HG03280 (cell line): ENCODE measurements at regions not wholly inside any gene's neighbourhood (a gene's known extent, or its start where the extent isn't known, plus 50 kb on each side); places are given as distances from the start of the nearest gene placed in this dataset.
"Not testable (repeated sequence)": the region's sequence is repeated elsewhere in the genome, so short reads cannot be mapped to it uniquely, and the experiment has no call there.

Experiments used
- ATAC-seq: cut with Tn5 transposase; IDR thresholded peaks from one replicate; pipeline ENCODE4 v1.9.1; 2021; ENCODE audit warnings: mild to moderate bottlenecking, moderate library complexity; ENCODE audit not compliant: unreplicated experiment

DNA sequence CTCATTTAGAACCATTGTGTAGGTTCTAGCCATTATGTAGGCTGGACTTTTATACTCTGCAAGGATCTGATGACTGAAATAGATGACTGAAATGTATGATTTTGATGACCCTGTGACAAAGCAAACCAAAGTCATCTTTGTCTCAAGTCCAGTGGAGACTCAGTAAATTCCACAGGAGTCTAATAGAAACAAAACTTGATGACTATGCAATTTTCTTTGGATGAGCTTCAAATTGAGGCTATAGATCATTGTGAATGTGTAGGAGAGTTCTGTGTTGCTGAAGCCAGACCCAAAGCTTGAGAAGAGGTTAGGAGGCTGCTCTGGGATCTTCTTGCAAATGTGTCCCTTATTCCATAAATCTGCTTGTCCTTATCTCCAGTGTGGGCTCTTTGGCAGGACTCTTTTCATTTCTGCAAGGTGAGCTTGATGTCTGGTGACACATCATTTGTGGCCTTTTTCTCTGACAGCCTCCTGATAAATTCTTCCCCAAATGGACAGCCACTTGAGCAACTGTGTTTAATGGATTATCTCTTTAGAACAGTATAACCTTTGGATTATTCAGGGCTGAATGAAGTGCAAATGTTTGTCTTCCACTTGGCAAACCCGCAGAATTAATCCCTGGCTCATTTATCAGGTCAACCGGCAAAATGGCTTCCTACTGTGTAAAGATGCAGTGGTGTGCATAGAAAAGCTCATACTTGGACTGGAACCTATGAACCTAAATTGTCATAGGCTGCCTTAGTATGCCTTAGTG is 235.1 kb upstream of the ANKH start:
- ATAC-seq, result no peak

- peak; percentile 85 for ATAC-seq
Measured at GRCh38 chr5:15105799-15106393, 234.3 kb upstream of the ANKH start.

- ATAC-seq, result no peak
Measured at GRCh38 chr5:15103864-15104263, 232.3 kb upstream of the ANKH start.

DNA sequence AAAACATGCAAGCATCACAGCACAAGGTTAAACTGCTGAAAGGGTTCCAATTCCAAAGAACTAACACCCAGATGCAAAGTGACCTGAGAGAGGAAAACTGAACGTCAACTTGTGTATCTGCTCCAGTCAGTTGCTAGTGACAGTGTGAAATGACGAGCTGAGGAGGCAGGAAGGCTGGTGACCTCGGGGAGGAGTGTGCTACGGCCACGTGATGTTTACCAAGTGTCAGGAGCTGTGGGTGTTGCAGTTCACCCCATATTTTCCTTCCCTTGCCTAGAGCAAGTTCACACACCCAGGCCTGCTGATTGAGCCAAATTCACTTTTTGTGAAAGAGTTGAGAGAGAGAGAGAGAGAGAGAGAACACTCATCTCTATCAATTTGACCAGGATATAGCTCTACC is 231.6 kb upstream of the ANKH start:
- ATAC-seq, result no peak

DNA sequence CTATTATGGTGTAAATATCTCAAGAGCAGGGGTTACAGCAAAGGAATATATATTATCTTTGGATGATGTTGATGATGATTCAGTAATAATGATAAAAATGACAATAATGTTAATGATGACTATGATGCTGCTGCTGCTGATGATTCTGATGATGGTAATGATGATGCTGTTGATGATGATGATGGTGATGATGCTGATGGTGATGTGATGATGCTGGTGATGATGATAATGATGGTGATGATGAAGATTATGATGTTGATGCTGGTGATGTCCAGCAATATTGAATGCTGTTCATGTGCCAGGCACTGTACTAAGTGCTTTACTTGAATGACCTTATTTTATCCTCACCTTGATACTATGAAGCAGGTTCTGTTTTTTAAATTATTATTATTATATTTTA is 226.0 kb upstream of the ANKH start:
- no peak for ATAC-seq

DNA sequence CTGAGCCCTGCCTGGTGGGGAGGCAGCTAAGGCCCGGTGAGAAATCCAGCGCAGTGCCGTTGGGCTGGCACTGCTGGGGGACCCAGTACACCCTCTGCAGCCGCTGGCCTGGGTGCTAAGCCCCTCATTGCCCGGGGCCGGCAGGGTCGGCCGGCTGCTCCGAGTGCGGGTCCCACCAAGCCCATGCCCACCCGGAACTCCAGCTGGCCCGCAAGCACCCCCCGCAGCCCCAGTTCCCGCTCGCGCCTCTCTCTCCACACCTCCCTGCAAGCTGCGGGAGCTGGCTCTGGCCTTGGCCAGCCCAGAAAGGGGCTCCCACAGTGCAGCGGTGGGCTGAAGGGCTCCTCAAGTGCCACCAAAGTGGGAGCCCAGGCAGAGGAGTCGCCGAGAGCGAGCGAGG is 225.1 kb upstream of the ANKH start:
- not testable (repeated sequence) for ATAC-seq

DNA sequence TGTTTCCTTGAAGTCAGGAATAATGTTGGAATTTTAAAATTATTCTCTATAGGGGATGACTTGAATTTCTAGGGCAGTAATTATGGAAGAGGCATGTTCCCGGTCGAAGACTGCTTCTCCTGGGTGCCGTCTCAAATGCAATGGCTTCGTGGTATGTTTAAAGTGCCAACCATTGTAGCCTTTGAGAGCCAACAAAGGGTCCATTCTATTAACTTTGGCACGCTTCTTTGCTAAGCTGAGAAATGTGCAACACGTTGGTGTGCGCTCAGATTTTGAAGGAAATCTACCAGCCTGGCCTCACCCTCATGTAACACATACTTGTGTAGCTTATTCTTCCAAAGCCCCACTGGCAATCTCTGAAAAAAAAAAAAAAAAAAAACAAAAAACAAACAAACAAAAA is 221.2 kb upstream of the ANKH start:
- ATAC-seq, result no peak

DNA sequence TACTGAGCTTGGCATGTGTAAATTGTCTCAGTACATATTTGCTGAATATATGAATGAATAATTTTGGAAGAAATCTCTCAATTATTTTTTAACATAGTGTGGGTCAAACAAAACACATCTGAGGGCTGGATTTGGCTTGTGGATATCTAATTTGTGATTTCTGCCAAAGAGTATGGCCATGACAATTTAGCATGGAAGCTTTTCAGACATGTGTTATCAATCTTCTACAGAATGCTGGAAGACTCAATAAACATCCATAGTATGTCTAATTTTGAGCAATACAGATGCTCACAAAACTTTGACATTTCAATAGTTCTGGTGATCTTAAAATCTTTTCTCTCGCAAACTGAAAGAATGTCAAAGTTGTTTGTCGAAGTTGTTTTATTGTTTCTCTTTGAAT is 214.1 kb upstream of the ANKH start:
- no peak for ATAC-seq

DNA sequence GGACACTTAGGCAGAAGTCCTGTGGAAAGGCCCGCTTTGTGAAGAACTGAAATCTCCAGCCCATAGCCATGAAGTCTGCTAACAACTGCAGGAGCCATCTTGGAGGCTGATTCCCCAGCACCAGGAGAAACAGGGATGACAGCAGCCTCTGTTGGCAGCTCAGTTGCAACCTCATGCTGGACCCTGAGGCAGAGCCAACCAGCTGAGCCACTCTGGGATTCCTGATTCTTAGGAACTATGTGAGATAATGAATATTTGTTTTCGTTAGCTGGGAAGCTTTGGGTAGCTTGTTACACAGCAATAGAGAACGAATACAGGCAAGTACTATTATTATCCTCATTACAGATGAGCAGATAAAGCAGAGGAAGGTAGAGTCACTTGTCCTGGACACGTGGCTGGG is 210.5 kb upstream of the ANKH start:
- no peak for ATAC-seq

- no peak for ATAC-seq
Measured at GRCh38 chr5:15080219-15080618, 208.6 kb upstream of the ANKH start.

DNA sequence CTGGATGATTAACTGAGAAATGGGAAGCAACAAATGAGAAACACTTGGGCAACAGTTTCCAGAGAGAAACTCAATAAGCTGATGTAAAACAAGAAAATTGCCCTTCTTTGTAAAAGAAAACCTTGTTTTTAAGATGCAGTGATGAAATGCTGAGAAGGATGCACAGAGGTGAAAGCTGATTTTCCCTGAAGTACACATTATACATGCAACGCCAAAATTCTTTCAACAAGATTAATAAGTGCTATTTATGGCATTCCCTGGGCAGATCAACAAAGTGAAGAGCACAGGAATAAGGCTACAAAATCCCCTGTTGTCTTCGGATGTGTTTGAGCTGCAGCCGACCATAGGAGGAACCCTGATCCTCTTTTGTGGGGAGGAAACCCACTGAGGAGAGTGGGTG is 208.0 kb upstream of the ANKH start:
- no peak for ATAC-seq

GRCh38 chr5:15074651-15075050 is 203.1 kb upstream of the ANKH start:
- no peak for ATAC-seq

DNA sequence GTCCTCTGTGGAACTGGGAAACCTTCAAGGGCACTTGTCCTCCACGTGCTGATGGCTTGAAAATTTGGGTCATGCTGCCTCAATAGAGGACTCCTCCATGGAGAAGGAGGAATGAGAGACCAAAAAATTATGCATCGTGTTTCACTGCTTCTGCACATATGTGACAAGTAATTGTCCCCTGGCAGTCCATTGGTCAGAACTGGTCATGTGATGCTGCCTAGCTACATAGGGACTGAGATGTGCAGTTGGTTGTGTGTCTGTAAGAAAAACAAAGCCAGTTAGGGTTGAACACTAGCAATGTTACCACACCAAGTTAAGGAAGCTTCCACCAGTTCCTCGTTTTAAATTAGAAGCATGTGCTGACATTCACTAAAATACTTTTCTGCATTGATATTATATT is 201.9 kb upstream of the ANKH start:
- ATAC-seq, result no peak

DNA sequence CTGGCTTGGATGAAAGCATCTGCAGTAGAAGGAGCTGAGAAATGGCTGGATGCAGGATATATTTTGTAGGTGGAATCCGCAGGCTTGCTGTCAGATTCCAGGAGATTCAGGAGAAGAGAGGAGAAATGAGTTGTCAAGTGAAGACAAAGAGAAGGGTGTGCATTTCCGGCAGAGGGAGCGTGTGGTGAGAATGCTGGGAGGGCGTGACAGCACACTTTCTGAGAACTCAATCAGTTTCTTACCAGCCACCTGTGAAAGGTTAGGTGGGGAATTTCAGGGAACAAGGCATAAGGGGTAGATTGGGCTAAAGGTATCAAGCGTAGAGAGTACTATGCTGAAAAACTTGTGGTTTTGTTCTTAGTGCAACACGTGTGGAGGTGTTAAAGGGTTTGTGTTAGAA is 199.3 kb upstream of the ANKH start:
- ATAC-seq, result no peak

GRCh38 chr5:15069407-15069905 is 197.9 kb upstream of the ANKH start:
- no peak for ATAC-seq

GRCh38 chr5:15065091-15065490 is 193.5 kb upstream of the ANKH start:
- ATAC-seq, result no peak

GRCh38 chr5:15064396-15064795 is 192.8 kb upstream of the ANKH start:
- no peak for ATAC-seq

DNA sequence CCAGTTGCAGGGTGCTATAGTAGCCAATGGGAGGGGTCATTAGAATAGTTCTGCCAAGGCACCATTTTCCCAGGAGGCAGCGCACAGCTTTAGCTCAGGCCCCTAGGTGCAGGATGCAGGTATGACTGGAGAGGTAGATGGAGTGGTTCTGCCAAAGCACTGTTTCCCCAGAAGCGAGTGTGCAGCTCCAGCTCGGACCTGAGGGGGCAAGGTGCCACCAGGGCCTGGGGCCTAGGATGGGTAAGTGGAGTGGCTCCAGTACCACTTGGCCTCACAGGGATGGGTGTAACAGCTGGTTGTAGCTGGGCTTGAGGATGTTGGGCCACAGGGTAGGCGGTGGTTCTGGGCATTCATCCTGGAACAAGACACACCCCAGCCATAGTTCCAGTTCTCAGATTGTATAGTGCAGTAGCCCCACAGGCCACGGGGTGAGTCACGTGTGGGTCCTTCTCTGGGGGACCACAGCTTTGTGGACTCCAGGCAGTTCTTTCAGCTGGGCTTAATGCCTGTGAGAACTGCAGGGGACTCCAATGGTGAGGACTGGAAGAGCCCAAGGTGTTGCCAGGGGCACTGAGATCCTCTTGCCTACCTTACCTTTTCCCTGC is 185.5 kb upstream of the ANKH start:
- ATAC-seq, result no peak

GRCh38 chr5:15044521-15044920 is 172.9 kb upstream of the ANKH start:
- ATAC-seq, result no peak

DNA sequence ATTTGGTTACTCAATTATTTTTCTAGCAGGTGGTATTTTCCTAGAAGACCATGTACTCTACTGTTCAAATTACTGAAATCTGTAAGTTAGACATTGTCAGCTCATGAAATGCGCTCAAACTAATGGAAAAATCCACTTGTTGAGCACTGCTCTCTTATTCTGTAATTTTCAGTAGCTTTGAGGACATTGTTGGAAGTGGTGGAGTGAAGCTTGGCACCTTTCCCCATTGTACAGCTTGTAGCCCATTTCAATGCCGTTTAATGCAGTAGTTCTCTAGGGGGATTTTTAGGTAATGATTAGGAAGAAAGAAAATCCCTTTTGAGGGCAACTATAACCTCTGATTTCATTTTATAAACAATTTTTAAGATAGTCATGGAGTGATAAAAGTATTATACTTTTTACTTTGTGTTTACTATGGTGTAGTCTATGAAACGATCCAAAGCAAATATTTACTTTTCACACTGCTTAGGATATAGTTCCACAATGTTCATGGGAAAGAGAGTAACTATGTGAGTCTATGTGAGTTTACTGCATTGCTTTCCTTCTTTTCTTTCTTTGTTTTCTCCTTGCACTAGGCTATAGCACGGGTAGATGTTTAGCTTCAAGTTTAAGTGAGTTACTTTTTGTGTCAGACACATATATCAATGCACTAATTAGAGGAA is 165.8 kb upstream of the ANKH start:
- no peak for ATAC-seq

GRCh38 chr5:15034379-15034778 is 162.8 kb upstream of the ANKH start:
- ATAC-seq, result no peak

GRCh38 chr5:15031180-15031579 is 159.6 kb upstream of the ANKH start:
- no peak for ATAC-seq
